Parathyroid adenoma (tissue), 2 donors: ENCODE measurements at regions not wholly inside any gene's neighbourhood (a gene's known extent, or its start where the extent isn't known, plus 50 kb on each side); places are given as distances from the start of the nearest gene placed in this dataset.

Experiments
- H2AFZ ChIP-seq: fragments of 300-600 bp; sonication (generic); one replicate; pipeline ENCODE4 v1.7.0; 2017; ENCODE audit warnings: antibody characterized with exemption, mild to moderate bottlenecking
- H3K27ac ChIP-seq: fragments of 300-600 bp; sonication (generic); one replicate; pipeline ENCODE4 v1.7.0; 2017
- H3K27me3 ChIP-seq: fragments of 300-600 bp; sonication (generic); one replicate; pipeline ENCODE4 v1.7.0; 2017; ENCODE audit warnings: low read length; ENCODE audit not compliant: control insufficient read depth, insufficient read depth
- H3K36me3 ChIP-seq: fragments of 300-600 bp; sonication (generic); one replicate; pipeline ENCODE4 v1.7.0; 2017; ENCODE audit warnings: low read length; ENCODE audit not compliant: control insufficient read depth, insufficient read depth
- H3K4me1 ChIP-seq: fragments of 300-600 bp; sonication (generic); one replicate; pipeline ENCODE4 v1.7.0; 2017; ENCODE audit warnings: control low read depth
- H3K4me2 ChIP-seq: fragments of 300-600 bp; sonication (generic); one replicate; pipeline ENCODE4 v1.7.0; 2017; ENCODE audit warnings: low read length
- H3K4me3 ChIP-seq: fragments of 300-600 bp; sonication (generic); one replicate; pipeline ENCODE4 v1.7.0; 2017; ENCODE audit warnings: low read depth, low read length
- H3K79me2 ChIP-seq: fragments of 300-600 bp; sonication (generic); one replicate; pipeline ENCODE4 v1.7.0; 2017; ENCODE audit warnings: control low read depth
- H3K9ac ChIP-seq: fragments of 300-600 bp; sonication (generic); one replicate; pipeline ENCODE4 v1.7.0; 2017; ENCODE audit warnings: mild to moderate bottlenecking
- H3K9me3 ChIP-seq: fragments of 300-600 bp; sonication (generic); one replicate; pipeline ENCODE4 v1.7.0; 2017; ENCODE audit warnings: low read length; ENCODE audit not compliant: control insufficient read depth
- CTCF ChIP-seq: fragments of 300-600 bp; sonication (generic); IDR thresholded peaks from one replicate; pipeline ENCODE4 v1.7.0; 2017; ENCODE audit warnings: antibody characterized with exemption, mild to moderate bottlenecking
- donor health status: primary hyperparathyroidism.

- no peak for TF ChIP-seq CTCF
- Histone ChIP-seq H3K27ac (no peak overlapping the region), H3K4me2 (no peak overlapping the region), H2AFZ (no peak overlapping the region), H3K27me3 (no peaks in the 10 kb centered on the region), H3K4me3 (no peak overlapping the region), H3K36me3 (no peaks in the 10 kb centered on the region), H3K9ac (no peak overlapping the region), H3K79me2 (peaks cover 36% of the 10 kb centered on the region), H3K9me3 (no peaks in the 10 kb centered on the region), H3K4me1 (peaks cover 2% of the 10 kb centered on the region)
Measured at GRCh38 chr15:29446480-29446879, 176.9 kb upstream of the NSMCE3 start.

GRCh38 chr15:29442532-29442931 is 172.9 kb upstream of the NSMCE3 start:
- Histone ChIP-seq H3K4me1 (peaks cover 2% of the 10 kb centered on the region), H3K79me2 (peaks cover 26% of the 10 kb centered on the region), H3K4me3 (no peak overlapping the region), H3K27ac (no peak overlapping the region), H3K9ac (no peak overlapping the region), H2AFZ (no peak overlapping the region), H3K4me2 (no peak overlapping the region), H3K27me3 (no peaks in the 10 kb centered on the region), H3K9me3 (no peaks in the 10 kb centered on the region), H3K36me3 (no peaks in the 10 kb centered on the region)
- TF ChIP-seq CTCF = no peak

GRCh38 chr15:29440541-29440940 is 170.9 kb upstream of the NSMCE3 start:
- H3K4me3 ChIP-seq = no peak overlapping the region
- peaks cover 7% of the 10 kb centered on the region for H3K4me1 ChIP-seq
- H3K27ac ChIP-seq = no peak overlapping the region
- H3K36me3 ChIP-seq = no peaks in the 10 kb centered on the region
- no peaks in the 10 kb centered on the region for H3K27me3 ChIP-seq
- no peak overlapping the region for H3K9ac ChIP-seq
- no peaks in the 10 kb centered on the region for H3K9me3 ChIP-seq
- H3K4me2 ChIP-seq = no peak overlapping the region
- no peak overlapping the region for H2AFZ ChIP-seq
- peaks cover 16% of the 10 kb centered on the region for H3K79me2 ChIP-seq
- TF ChIP-seq CTCF = no peak

DNA sequence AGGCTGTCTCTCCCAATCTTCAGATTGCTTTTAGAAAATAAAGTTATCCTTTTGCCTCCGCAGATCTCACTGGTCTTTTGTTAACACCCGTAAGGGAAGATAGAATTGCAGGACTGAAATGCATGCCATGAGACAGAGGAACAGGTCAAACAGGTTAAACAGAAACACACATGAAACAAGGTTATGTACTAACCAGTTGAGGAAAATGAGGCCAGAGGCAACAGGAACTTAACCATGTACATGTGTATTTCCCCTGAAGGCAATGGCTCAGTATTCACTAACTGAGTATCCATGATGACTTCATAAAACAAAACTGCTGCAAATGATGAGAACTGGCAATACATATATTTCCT is 169.1 kb upstream of the NSMCE3 start:
- H3K36me3 ChIP-seq = no peaks in the 10 kb centered on the region
- no peak overlapping the region for H3K4me2 ChIP-seq
- H3K4me1 ChIP-seq = peaks cover 7% of the 10 kb centered on the region
- no peak for TF ChIP-seq CTCF
- no peaks in the 10 kb centered on the region for H3K27me3 ChIP-seq
- H3K4me3 ChIP-seq = no peak overlapping the region
- peak overlapping the region; percentile 47 for H3K27ac ChIP-seq
- no peak overlapping the region for H3K9ac ChIP-seq
- no peaks in the 10 kb centered on the region for H3K9me3 ChIP-seq
- peaks cover 13% of the 10 kb centered on the region for H3K79me2 ChIP-seq
- no peak overlapping the region for H2AFZ ChIP-seq

DNA sequence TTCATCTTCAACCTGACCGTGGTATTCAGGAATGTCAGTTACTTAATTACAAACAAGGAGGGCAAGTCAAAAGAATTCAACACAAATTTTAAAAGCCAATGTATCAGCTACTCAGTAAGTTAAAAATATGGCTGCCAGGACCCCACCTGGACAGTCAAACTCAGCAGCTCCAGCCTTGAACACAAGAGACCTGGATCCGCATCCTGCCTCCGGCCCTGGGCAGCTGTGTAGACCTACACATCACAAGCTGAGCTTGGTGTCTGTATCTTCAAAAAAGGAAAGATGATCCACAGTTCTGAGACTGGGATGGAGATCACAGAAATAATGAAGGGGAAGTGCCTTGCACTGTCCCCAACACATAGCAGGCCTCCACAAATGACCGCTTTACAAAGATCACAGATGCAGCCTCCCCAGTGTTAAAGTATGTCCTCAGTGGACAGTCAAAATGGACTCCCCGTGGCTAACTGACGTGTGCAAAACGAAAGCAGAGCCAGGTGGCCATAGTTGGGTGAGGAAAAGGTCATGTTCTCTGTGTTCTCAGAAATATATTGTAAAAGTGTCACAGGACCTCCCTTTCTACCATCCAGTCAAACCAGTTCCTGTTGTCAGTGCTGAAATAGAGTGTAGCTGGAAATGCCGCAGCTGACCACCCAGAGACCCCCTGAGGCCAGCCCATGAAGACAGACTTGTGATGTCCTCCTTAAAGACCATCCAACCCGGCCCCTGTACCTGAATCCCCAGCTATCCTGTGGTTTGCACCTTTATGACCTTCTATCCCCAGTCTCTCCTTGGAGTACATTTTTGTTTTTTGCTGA is 168.5 kb upstream of the NSMCE3 start:
- H3K36me3 ChIP-seq = no peaks in the 10 kb centered on the region
- no peak overlapping the region for H2AFZ ChIP-seq
- peak overlapping the region; percentile 47 for H3K27ac ChIP-seq
- no peaks in the 10 kb centered on the region for H3K27me3 ChIP-seq
- H3K4me1 ChIP-seq = peaks cover 7% of the 10 kb centered on the region
- no peak for TF ChIP-seq CTCF
- H3K79me2 ChIP-seq = peaks cover 8% of the 10 kb centered on the region
- no peaks in the 10 kb centered on the region for H3K9me3 ChIP-seq
- H3K4me2 ChIP-seq = no peak overlapping the region
- H3K9ac ChIP-seq = no peak overlapping the region
- H3K4me3 ChIP-seq = no peak overlapping the region
